ENCODE measurements at regions not wholly inside any gene's neighbourhood (a gene's known extent, or its start where the extent isn't known, plus 50 kb on each side); places are given as distances from the start of the nearest gene placed in this dataset.

- TF ChIP-seq EZH2 (IDR thresholded peaks at IDR 0.05; ENCODE audit: insufficient read depth, poor library complexity, severe bottlenecking) (no peak), EZH2phosphoT487 (IDR thresholded peaks at IDR 0.05; ENCODE audit: insufficient read depth, low read depth) (no peak)
These were observed 61.7 kb upstream of the AKAP13 start for GRCh38 chr15:85318732-85319076.

All from GM23248 (cell line).